ENCODE measurements at regions not wholly inside any gene's neighbourhood (a gene's known extent, or its start where the extent isn't known, plus 50 kb on each side); places are given as distances from the start of the nearest gene placed in this dataset.

DNA sequence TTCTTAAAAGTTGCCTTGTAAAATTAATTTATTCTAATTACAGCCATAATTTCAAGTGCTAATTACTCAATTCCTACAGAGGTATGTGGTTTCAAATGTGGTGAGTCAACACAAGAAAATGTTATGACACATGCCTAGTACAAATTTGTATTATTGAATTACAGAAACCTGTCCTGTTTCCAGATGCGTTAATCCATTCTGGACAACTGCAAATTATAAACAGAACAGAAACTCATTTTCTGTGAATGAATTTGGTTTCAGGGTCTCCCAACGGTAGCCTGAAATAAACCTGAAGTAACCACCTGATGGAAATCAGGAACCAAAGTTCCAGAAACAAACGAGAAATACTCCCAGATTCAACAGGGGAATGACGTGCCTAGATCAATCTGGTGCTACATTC lies 328.6 kb upstream of the F9 start:
- no peak for TF ChIP-seq CTCF (IDR thresholded peaks at IDR 0.05)
- no peak for TF ChIP-seq POLR2A (IDR thresholded peaks at IDR 0.05)
